ENCODE measurements at regions not wholly inside any gene's neighbourhood (a gene's known extent, or its start where the extent isn't known, plus 50 kb on each side); places are given as distances from the start of the nearest gene placed in this dataset.

GRCh38 chr5:62231576-62231975 is 74.4 kb upstream of the KIF2A start (continued):
- TF ChIP-seq, protein P1, sequence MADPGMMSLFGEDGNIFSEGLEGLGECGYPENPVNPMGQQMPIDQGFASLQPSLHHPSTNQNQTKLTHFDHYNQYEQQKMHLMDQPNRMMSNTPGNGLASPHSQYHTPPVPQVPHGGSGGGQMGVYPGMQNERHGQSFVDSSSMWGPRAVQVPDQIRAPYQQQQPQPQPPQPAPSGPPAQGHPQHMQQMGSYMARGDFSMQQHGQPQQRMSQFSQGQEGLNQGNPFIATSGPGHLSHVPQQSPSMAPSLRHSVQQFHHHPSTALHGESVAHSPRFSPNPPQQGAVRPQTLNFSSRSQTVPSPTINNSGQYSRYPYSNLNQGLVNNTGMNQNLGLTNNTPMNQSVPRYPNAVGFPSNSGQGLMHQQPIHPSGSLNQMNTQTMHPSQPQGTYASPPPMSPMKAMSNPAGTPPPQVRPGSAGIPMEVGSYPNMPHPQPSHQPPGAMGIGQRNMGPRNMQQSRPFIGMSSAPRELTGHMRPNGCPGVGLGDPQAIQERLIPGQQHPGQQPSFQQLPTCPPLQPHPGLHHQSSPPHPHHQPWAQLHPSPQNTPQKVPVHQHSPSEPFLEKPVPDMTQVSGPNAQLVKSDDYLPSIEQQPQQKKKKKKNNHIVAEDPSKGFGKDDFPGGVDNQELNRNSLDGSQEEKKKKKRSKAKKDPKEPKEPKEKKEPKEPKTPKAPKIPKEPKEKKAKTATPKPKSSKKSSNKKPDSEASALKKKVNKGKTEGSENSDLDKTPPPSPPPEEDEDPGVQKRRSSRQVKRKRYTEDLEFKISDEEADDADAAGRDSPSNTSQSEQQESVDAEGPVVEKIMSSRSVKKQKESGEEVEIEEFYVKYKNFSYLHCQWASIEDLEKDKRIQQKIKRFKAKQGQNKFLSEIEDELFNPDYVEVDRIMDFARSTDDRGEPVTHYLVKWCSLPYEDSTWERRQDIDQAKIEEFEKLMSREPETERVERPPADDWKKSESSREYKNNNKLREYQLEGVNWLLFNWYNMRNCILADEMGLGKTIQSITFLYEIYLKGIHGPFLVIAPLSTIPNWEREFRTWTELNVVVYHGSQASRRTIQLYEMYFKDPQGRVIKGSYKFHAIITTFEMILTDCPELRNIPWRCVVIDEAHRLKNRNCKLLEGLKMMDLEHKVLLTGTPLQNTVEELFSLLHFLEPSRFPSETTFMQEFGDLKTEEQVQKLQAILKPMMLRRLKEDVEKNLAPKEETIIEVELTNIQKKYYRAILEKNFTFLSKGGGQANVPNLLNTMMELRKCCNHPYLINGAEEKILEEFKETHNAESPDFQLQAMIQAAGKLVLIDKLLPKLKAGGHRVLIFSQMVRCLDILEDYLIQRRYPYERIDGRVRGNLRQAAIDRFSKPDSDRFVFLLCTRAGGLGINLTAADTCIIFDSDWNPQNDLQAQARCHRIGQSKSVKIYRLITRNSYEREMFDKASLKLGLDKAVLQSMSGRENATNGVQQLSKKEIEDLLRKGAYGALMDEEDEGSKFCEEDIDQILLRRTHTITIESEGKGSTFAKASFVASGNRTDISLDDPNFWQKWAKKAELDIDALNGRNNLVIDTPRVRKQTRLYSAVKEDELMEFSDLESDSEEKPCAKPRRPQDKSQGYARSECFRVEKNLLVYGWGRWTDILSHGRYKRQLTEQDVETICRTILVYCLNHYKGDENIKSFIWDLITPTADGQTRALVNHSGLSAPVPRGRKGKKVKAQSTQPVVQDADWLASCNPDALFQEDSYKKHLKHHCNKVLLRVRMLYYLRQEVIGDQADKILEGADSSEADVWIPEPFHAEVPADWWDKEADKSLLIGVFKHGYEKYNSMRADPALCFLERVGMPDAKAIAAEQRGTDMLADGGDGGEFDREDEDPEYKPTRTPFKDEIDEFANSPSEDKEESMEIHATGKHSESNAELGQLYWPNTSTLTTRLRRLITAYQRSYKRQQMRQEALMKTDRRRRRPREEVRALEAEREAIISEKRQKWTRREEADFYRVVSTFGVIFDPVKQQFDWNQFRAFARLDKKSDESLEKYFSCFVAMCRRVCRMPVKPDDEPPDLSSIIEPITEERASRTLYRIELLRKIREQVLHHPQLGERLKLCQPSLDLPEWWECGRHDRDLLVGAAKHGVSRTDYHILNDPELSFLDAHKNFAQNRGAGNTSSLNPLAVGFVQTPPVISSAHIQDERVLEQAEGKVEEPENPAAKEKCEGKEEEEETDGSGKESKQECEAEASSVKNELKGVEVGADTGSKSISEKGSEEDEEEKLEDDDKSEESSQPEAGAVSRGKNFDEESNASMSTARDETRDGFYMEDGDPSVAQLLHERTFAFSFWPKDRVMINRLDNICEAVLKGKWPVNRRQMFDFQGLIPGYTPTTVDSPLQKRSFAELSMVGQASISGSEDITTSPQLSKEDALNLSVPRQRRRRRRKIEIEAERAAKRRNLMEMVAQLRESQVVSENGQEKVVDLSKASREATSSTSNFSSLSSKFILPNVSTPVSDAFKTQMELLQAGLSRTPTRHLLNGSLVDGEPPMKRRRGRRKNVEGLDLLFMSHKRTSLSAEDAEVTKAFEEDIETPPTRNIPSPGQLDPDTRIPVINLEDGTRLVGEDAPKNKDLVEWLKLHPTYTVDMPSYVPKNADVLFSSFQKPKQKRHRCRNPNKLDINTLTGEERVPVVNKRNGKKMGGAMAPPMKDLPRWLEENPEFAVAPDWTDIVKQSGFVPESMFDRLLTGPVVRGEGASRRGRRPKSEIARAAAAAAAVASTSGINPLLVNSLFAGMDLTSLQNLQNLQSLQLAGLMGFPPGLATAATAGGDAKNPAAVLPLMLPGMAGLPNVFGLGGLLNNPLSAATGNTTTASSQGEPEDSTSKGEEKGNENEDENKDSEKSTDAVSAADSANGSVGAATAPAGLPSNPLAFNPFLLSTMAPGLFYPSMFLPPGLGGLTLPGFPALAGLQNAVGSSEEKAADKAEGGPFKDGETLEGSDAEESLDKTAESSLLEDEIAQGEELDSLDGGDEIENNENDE (IDR thresholded peaks at IDR 0.05; ENCODE audit: insufficient replicate concordance, low read length) = no peak
- no peak for TF ChIP-seq CHD1 (IDR thresholded peaks at IDR 0.05; ENCODE audit: low read depth, low read length)
- no peak for TF ChIP-seq SUZ12 (IDR thresholded peaks at IDR 0.05; ENCODE audit: low read length)
- no peak for TF ChIP-seq FOSL1 (IDR thresholded peaks at IDR 0.05; ENCODE audit: insufficient read depth, low read depth, low read length)
